Adrenal gland (tissue), 5 donors: ENCODE measurements at regions not wholly inside any gene's neighbourhood (a gene's known extent, or its start where the extent isn't known, plus 50 kb on each side); places are given as distances from the start of the nearest gene placed in this dataset.

Experiments used
- POLR2A ChIP-seq, 2 donors: fragments of 450-650 bp; IDR thresholded peaks; one replicate each; pipeline ENCODE4 v1.6.1; 2017; ENCODE audit warnings: antibody characterized with exemption in 2 of 2, mild to moderate bottlenecking in 2 of 2, moderate library complexity in 1 of 2
- TF ChIP-seq, protein P1 (sequence below), 6 experiments: fragments of 450-650 bp in 4 of 6; fragments of 200-600 bp in 2 of 6; sonication (generic) in 1 of 6; IDR thresholded peaks; 1 replicate in 5 of 6; 2 replicates in 1 of 6; pipeline versions ENCODE4 v1.5.1 to v1.8.0; 2016 to 2021; ENCODE audit warnings: antibody characterized with exemption in 6 of 6, mild to moderate bottlenecking in 2 of 6, moderate library complexity in 1 of 6
- donor health status: DM: no; HTN: no; CAD: no.

DNA sequence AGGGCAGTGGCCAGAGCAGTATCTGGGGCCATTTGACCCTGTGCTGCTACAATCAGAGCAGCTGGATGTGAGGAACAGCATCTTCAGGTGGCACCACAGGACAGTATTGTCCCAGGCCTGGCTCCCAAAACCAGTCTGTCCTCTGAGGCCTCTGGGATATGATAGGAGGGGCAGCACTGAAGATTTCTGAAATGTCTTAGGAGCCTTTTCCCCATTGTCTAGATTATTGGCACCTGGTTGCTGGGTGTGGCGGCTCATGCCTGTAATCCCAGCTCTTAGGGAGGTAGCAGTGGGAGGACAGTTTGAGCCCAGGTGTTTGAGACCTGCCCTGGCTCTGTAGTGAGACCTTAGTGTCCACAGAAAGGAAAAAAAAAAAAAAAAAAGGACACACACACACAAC lies 137.6 kb upstream of the FOXN2 start:
- TF ChIP-seq, protein P1, sequence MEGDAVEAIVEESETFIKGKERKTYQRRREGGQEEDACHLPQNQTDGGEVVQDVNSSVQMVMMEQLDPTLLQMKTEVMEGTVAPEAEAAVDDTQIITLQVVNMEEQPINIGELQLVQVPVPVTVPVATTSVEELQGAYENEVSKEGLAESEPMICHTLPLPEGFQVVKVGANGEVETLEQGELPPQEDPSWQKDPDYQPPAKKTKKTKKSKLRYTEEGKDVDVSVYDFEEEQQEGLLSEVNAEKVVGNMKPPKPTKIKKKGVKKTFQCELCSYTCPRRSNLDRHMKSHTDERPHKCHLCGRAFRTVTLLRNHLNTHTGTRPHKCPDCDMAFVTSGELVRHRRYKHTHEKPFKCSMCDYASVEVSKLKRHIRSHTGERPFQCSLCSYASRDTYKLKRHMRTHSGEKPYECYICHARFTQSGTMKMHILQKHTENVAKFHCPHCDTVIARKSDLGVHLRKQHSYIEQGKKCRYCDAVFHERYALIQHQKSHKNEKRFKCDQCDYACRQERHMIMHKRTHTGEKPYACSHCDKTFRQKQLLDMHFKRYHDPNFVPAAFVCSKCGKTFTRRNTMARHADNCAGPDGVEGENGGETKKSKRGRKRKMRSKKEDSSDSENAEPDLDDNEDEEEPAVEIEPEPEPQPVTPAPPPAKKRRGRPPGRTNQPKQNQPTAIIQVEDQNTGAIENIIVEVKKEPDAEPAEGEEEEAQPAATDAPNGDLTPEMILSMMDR (IDR thresholded peaks at IDR 0.05) = no peak
- no peak for TF ChIP-seq POLR2A (IDR thresholded peaks at IDR 0.05)
